SK-N-SH (cell line): ENCODE measurements at regions not wholly inside any gene's neighbourhood (a gene's known extent, or its start where the extent isn't known, plus 50 kb on each side); places are given as distances from the start of the nearest gene placed in this dataset.

Experiments
- CTCF ChIA-PET: fragments of 300-600, 350-600 bp; formaldehyde crosslinking; extraction: SDS; loops from one replicate; lab custom pipeline; 2021; lab: Yijun Ruan, JAX
- POLR2A ChIA-PET: fragments of 350-600 bp; sonication (Branson Sonifier 250); formaldehyde crosslinking; extraction: SDS; loops from one replicate; lab custom pipeline; 2020; ENCODE audit warnings: antibody characterized with exemption, inconsistent platforms; lab: Yijun Ruan, JAX
- DNase-seq: peaks from one replicate; pipeline ENCODE4 v3.0.0; 2012
- H2AFZ ChIP-seq: fragments of 200-600 bp; sonication (generic); 2 replicates; pipeline ENCODE4 v1.8.1; 2016; ENCODE audit warnings: antibody characterized with exemption, mild to moderate bottlenecking, low read depth
- H3F3A ChIP-seq: fragments of 200-600 bp; sonication (generic); replicated peaks from 2 replicates; pipeline ENCODE3; 2016; ENCODE audit warnings: antibody characterized with exemption, mild to moderate bottlenecking; ENCODE audit not compliant: insufficient read depth
- H3K27ac ChIP-seq, 2 experiments: fragments of 200-500 bp in 1 of 2; fragments of 200-600 bp in 1 of 2; sonication (Bioruptor generic) in 1 of 2; sonication (generic), shearing (Covaris generic) in 1 of 2; 2 replicates each; pipeline versions ENCODE4 v1.5.1 to v1.6.1; 2014 to 2016; ENCODE audit warnings: low read depth in 2 of 2, inconsistent platforms in 1 of 2, low read length in 1 of 2, mild to moderate bottlenecking in 1 of 2, mixed read lengths in 1 of 2
- H3K27me3 ChIP-seq: fragments of 200-600 bp; sonication (generic), shearing (Covaris generic); 2 replicates; pipeline ENCODE4 v1.6.1; 2016; ENCODE audit warnings: mixed run types; ENCODE audit not compliant: insufficient read depth
- H3K36me3 ChIP-seq, 2 experiments: fragments of 200-500 bp in 1 of 2; fragments of 200-600 bp in 1 of 2; sonication (Bioruptor generic) in 1 of 2; sonication (generic) in 1 of 2; replicated peaks in 1 of 2; 2 replicates each; pipeline versions ENCODE3 to v1.5.1; 2014 to 2016; ENCODE audit warnings: low read length in 1 of 2, mild to moderate bottlenecking in 1 of 2; ENCODE audit not compliant: insufficient read depth in 2 of 2, control insufficient read depth in 1 of 2
- H3K4me1 ChIP-seq, 2 experiments: fragments of 200-500 bp in 1 of 2; fragments of 200-600 bp in 1 of 2; sonication (Bioruptor generic) in 1 of 2; sonication (generic), shearing (Covaris generic) in 1 of 2; 2 replicates each; pipeline versions ENCODE4 v1.5.1 to v1.6.1; 2014 to 2016; ENCODE audit warnings: low read depth in 1 of 2, low read length in 1 of 2, mixed run types in 1 of 2; ENCODE audit not compliant: insufficient read depth in 2 of 2, control insufficient read depth in 1 of 2
- H3K4me2 ChIP-seq: fragments of 200-600 bp; sonication (generic), shearing (Covaris generic); 2 replicates; pipeline ENCODE4 v1.6.1; 2017; ENCODE audit warnings: mixed run types
- H3K4me3 ChIP-seq, 2 experiments: fragments of 200-500 bp in 1 of 2; fragments of 200-600 bp in 1 of 2; sonication (Bioruptor generic) in 1 of 2; sonication (generic), shearing (Covaris generic) in 1 of 2; 2 replicates each; pipeline versions ENCODE4 v1.5.1 to v1.8.1; 2014 to 2016; ENCODE audit warnings: low read depth in 2 of 2, inconsistent platforms in 1 of 2, low read length in 1 of 2, mild to moderate bottlenecking in 1 of 2, mixed read lengths in 1 of 2, moderate library complexity in 1 of 2
- H3K79me2 ChIP-seq: fragments of 200-600 bp; sonication (generic); 2 replicates; pipeline ENCODE4 v1.8.1; 2017; ENCODE audit warnings: mild to moderate bottlenecking; ENCODE audit not compliant: insufficient read depth
- H3K9ac ChIP-seq: fragments of 200-600 bp; sonication (generic); 2 replicates; pipeline ENCODE4 v1.6.1; 2017; ENCODE audit warnings: mixed run types
- H3K9me2 ChIP-seq: fragments of 200-600 bp; sonication (generic); 2 replicates; pipeline ENCODE4 v1.6.1; 2017; ENCODE audit warnings: mixed run types
- H3K9me3 ChIP-seq: fragments of 200-600 bp; sonication (generic); 2 replicates; pipeline ENCODE4 v1.6.1; 2017; ENCODE audit warnings: mixed run types, mild to moderate bottlenecking, moderate library complexity
- H4K20me1 ChIP-seq: fragments of 200-600 bp; sonication (generic); 2 replicates; pipeline ENCODE4 v1.6.1; 2017; ENCODE audit warnings: mild to moderate bottlenecking, mixed run types; ENCODE audit not compliant: insufficient read depth
- FOXJ3 ChIP-seq: sonication (generic); formaldehyde crosslinking; IDR thresholded peaks from 2 replicates; pipeline ENCODE4 v1.5.1; 2020; ENCODE audit warnings: mild to moderate bottlenecking, missing genetic modification reagents
- FOXM1 ChIP-seq: IDR thresholded peaks from 2 replicates; pipeline ENCODE4 v1.4.0; 2012; ENCODE audit warnings: low read depth, mild to moderate bottlenecking
- GATA2 ChIP-seq: sonication (generic); formaldehyde crosslinking; IDR thresholded peaks from 2 replicates; pipeline ENCODE4 v1.5.0; 2020; ENCODE audit warnings: mild to moderate bottlenecking, missing genetic modification reagents
- NFIC ChIP-seq: IDR thresholded peaks from 2 replicates; pipeline ENCODE4 v1.4.0; 2012; ENCODE audit warnings: borderline replicate concordance
- NRF1 ChIP-seq: IDR thresholded peaks from 2 replicates; pipeline ENCODE4 v1.6.1; 2012; ENCODE audit warnings: low read depth, mild to moderate bottlenecking, low read length
- RFX5 ChIP-seq: IDR thresholded peaks from 2 replicates; pipeline ENCODE4 v1.6.1; 2012; ENCODE audit warnings: mild to moderate bottlenecking, improper control_type of control experiment, low read length
- SIN3A ChIP-seq: IDR thresholded peaks from 2 replicates; pipeline ENCODE4 v1.6.1; 2012; ENCODE audit warnings: low read depth, mild to moderate bottlenecking, low read length, moderate library complexity, borderline replicate concordance
- TAF1 ChIP-seq: IDR thresholded peaks from 2 replicates; pipeline ENCODE4 v1.6.1; 2012; ENCODE audit warnings: low read depth, mild to moderate bottlenecking, low read length, moderate library complexity, borderline replicate concordance
- TCF12 ChIP-seq: IDR thresholded peaks from 2 replicates; pipeline ENCODE4 v1.4.0; 2012
- TEAD4 ChIP-seq: IDR thresholded peaks from 2 replicates; pipeline ENCODE4 v1.4.0; 2012; ENCODE audit warnings: mild to moderate bottlenecking, borderline replicate concordance; ENCODE audit not compliant: insufficient read depth
- YY1 ChIP-seq: IDR thresholded peaks from 2 replicates; pipeline ENCODE4 v1.4.0; 2012; ENCODE audit warnings: low read depth, mild to moderate bottlenecking
- WGBS: methylation state at CpG from one replicate; pipeline ENCODE4 v1.1.6; 2017; ENCODE audit warnings: low lambda C conversion rate; 5-methylcytosine and 5-hydroxymethylcytosine counted together
- TF ChIP-seq, protein P1 (sequence below): IDR thresholded peaks from 2 replicates; pipeline ENCODE4; 2012
- TF ChIP-seq, protein P2 (sequence below): IDR thresholded peaks from 2 replicates; pipeline ENCODE4 v1.6.1; 2012; ENCODE audit warnings: mild to moderate bottlenecking, low read depth, low read length, moderate library complexity
- TF ChIP-seq, protein P3 (sequence below): IDR thresholded peaks from 2 replicates; pipeline ENCODE4 v1.4.0; 2012; ENCODE audit warnings: low read depth, borderline replicate concordance

DNA sequence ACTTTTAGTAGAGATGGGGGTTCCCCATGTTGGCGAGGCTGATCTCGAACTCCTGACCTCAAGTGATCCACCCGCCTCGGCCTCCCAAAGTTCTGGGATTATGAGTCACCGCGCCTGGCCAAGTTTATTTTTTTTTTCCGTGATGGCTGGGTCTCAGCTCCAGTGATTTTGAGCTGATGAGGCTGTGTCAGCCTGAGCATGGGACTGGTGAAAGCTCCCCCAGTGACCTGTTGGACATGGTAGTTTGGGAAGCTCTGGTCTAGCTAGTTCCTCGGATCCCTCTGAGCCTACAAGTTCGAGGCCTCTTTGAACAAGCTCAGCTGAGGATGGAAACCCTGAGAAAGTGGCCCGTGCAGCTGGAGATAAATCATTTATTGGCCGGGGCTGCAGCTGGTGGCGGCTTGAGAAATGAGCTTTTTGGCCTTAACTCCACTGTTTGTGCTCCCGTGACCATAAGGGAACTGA lies 126.8 kb downstream of the SNX5 start:
- H3F3A ChIP-seq, result peaks cover 17% of the 10 kb centered on the region
- ChIA-PET CTCF (no interaction called here), POLR2A (no interaction called here)
- no peak overlapping the region for H3K9ac ChIP-seq
- no peaks in the 10 kb centered on the region; the same call in 1 of the 2 replicates for H3K9me3 ChIP-seq
- H3K9me2 ChIP-seq, result no peaks in the 10 kb centered on the region
- H3K27ac ChIP-seq, result no peak overlapping the region
- H4K20me1 ChIP-seq, result no peaks in the 10 kb centered on the region
- TF ChIP-seq SIN3A (no peak), NRF1 (no peak), TAF1 (no peak)
- TF ChIP-seq, protein P1, sequence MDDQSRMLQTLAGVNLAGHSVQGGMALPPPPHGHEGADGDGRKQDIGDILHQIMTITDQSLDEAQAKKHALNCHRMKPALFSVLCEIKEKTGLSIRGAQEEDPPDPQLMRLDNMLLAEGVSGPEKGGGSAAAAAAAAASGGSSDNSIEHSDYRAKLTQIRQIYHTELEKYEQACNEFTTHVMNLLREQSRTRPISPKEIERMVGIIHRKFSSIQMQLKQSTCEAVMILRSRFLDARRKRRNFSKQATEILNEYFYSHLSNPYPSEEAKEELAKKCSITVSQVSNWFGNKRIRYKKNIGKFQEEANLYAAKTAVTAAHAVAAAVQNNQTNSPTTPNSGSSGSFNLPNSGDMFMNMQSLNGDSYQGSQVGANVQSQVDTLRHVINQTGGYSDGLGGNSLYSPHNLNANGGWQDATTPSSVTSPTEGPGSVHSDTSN, result no peak
- TF ChIP-seq, all 33 proteins: peak for 0
- Histone ChIP-seq H3K79me2 (no peaks in the 10 kb centered on the region), H2AFZ (no peak overlapping the region), H3K27me3 (no peaks in the 10 kb centered on the region), H3K4me1 (peaks cover 0 to 9% of the 10 kb centered on the region in 2 experiments; a peak in 1 of 4 replicates), H3K36me3 (no peaks in the 10 kb centered on the region), H3K4me3 (no peak overlapping the region), H3K4me2 (no peak overlapping the region)
- 74% methylated on average over 12 of the region's 13 CpGs for WGBS
- no peak for DNase-seq

DNA sequence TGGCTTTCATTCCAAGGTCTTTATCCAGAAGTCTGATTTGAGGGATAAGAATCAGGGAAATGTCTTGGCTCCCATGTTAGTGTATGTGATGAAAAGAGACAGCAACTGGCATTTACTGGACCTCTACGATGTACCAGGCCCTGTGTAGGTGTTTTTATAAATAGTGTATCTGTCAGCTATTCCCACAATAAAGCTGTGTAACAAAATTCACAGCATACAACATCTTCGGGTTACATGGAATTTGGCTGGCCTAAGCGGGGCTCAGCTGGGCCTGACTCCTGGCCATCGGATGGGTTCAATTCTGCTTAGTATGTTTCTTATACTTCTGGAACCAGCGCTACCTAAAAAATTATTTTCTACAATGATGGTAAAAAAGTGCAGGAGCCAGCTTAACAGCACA lies 128.2 kb downstream of the SNX5 start:
- Histone ChIP-seq H4K20me1 (no peaks in the 10 kb centered on the region), H3F3A (peaks cover 17% of the 10 kb centered on the region), H3K4me3 (no peak overlapping the region), H3K27ac (no peak overlapping the region)
- WGBS, result 66% methylated on average over 5 of the region's 5 CpGs
- no peak for DNase-seq
- POLR2A ChIA-PET, result no interaction called here
- TF ChIP-seq YY1 (no peak), FOXJ3 (CRISPR knock-in tag) (no peak)
- TF ChIP-seq, all 33 proteins: peak for 0
- Histone ChIP-seq H3K79me2 (no peaks in the 10 kb centered on the region), H3K4me1 (peaks cover 0 to 9% of the 10 kb centered on the region in 2 experiments; a peak in 1 of 4 replicates), H3K9ac (no peak overlapping the region), H3K9me3 (no peaks in the 10 kb centered on the region; the same call in 1 of the 2 replicates), H3K27me3 (no peaks in the 10 kb centered on the region), H3K4me2 (no peak overlapping the region), H3K9me2 (no peaks in the 10 kb centered on the region), H2AFZ (no peak overlapping the region), H3K36me3 (no peaks in the 10 kb centered on the region)
- CTCF ChIA-PET, result interaction anchor here (1.5 kb wide), 1 partner anchor 10 kb away, joined by 3 read pairs; no protein-coding TSS in a partner anchor

DNA sequence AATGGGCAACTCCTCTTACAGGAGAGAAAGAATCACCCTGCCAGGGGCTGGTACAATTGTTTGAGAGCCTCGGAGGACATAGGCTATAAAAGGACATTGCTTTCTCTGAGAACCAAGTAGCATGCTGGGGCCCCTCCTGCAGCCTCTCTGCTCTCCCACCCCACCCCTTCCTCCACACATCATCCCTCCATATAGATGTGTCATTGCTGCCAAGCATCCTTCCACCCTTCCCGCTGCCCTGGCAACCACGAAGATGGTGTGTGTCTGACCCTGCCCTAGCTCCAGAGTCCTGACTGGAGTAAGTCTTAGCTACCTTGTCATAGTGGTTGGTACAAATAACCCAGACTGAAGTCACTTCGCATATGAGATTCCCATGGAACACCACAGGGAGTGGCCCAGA lies 129.7 kb downstream of the SNX5 start:
- ChIA-PET POLR2A (no interaction called here), CTCF (interaction anchor here (1.0 to 1.5 kb wide), 2 partner anchors 11 to 156 kb away, joined by 3 read pairs; no protein-coding TSS in a partner anchor)
- 64% methylated on average over 4 of the region's 4 CpGs for WGBS
- Histone ChIP-seq H3K9me2 (no peaks in the 10 kb centered on the region), H3K27me3 (no peaks in the 10 kb centered on the region), H3K9me3 (no peaks in the 10 kb centered on the region; the same call in 1 of the 2 replicates), H3K9ac (no peak overlapping the region), H3K4me1 (peaks cover 4 to 9% of the 10 kb centered on the region in 2 experiments; a peak in 2 of 4 replicates), H2AFZ (no peak overlapping the region), H3F3A (peaks cover 17% of the 10 kb centered on the region), H3K36me3 (no peaks in the 10 kb centered on the region), H4K20me1 (no peaks in the 10 kb centered on the region), H3K79me2 (no peaks in the 10 kb centered on the region), H3K4me3 (no peak overlapping the region), H3K4me2 (no peak overlapping the region), H3K27ac (no peak overlapping the region)
- TF ChIP-seq TEAD4 (no peak), RFX5 (no peak), TAF1 (no peak), NFIC (no peak), GATA2 (CRISPR knock-in tag) (no peak), FOXJ3 (CRISPR knock-in tag) (no peak), NRF1 (no peak), FOXM1 (no peak), TCF12 (no peak)
- TF ChIP-seq, protein P2, sequence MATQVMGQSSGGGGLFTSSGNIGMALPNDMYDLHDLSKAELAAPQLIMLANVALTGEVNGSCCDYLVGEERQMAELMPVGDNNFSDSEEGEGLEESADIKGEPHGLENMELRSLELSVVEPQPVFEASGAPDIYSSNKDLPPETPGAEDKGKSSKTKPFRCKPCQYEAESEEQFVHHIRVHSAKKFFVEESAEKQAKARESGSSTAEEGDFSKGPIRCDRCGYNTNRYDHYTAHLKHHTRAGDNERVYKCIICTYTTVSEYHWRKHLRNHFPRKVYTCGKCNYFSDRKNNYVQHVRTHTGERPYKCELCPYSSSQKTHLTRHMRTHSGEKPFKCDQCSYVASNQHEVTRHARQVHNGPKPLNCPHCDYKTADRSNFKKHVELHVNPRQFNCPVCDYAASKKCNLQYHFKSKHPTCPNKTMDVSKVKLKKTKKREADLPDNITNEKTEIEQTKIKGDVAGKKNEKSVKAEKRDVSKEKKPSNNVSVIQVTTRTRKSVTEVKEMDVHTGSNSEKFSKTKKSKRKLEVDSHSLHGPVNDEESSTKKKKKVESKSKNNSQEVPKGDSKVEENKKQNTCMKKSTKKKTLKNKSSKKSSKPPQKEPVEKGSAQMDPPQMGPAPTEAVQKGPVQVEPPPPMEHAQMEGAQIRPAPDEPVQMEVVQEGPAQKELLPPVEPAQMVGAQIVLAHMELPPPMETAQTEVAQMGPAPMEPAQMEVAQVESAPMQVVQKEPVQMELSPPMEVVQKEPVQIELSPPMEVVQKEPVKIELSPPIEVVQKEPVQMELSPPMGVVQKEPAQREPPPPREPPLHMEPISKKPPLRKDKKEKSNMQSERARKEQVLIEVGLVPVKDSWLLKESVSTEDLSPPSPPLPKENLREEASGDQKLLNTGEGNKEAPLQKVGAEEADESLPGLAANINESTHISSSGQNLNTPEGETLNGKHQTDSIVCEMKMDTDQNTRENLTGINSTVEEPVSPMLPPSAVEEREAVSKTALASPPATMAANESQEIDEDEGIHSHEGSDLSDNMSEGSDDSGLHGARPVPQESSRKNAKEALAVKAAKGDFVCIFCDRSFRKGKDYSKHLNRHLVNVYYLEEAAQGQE, result no peak
- TF ChIP-seq, protein P3, sequence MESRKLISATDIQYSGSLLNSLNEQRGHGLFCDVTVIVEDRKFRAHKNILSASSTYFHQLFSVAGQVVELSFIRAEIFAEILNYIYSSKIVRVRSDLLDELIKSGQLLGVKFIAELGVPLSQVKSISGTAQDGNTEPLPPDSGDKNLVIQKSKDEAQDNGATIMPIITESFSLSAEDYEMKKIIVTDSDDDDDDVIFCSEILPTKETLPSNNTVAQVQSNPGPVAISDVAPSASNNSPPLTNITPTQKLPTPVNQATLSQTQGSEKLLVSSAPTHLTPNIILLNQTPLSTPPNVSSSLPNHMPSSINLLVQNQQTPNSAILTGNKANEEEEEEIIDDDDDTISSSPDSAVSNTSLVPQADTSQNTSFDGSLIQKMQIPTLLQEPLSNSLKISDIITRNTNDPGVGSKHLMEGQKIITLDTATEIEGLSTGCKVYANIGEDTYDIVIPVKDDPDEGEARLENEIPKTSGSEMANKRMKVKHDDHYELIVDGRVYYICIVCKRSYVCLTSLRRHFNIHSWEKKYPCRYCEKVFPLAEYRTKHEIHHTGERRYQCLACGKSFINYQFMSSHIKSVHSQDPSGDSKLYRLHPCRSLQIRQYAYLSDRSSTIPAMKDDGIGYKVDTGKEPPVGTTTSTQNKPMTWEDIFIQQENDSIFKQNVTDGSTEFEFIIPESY, result no peak
- DNase-seq, result no peak
